GDM1 (cell line): ENCODE measurements at regions not wholly inside any gene's neighbourhood (a gene's known extent, or its start where the extent isn't known, plus 50 kb on each side); places are given as distances from the start of the nearest gene placed in this dataset.

Source experiments
- DNase-seq: peaks from one replicate; lab custom pipeline; 2025; lab: John Stamatoyannopoulos, UW

DNA sequence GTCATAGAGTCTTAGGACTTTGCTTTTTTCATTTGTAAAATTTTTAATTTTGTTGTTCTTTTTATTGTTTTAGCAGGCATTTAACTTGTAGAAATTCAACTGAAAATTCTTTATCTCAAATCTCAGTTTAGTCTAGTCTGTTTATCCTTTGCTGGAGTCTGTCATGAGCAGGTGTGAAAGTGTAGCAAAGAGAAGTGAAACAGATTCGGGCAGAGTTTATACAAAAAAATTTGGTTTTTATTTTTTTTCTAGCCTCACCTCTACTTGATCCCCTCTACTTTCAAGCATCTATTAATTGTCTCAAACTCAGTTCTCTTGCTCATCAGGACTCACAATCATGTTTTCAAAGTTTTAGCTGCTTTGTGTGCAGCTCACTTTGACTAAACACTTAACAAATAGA, 655.2 kb downstream of the HDGFL1 start:
- no peak for DNase-seq

DNA sequence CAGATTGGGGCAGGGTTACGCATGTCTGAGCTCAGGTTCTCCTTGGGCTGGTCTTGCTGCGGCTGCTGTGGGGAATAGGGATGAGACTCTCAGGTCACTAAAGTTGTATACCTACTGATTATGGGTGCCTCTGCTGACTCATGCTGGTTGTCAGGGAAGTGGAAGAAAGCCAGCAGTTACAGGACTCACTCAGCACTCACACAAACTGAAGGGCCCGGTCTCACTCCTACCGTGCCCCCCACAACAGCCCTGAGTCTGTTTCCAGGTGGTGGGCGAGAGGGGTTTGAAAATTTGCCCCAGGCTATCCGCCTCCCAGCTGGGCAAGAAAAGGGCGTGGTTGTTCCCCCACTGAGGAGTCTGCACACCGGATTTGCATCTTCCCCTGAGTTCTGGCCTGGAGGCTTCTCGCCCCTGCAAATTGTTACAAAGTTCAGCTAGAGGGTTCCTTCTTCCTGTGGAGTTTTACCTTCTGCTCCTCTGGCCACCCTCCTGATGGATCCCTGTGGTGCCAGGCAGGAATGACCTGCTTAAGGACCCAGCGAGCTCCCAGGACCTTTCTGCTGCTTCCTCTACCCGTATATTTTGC, 659.2 kb downstream of the HDGFL1 start:
- DNase-seq, result no peak

DNA sequence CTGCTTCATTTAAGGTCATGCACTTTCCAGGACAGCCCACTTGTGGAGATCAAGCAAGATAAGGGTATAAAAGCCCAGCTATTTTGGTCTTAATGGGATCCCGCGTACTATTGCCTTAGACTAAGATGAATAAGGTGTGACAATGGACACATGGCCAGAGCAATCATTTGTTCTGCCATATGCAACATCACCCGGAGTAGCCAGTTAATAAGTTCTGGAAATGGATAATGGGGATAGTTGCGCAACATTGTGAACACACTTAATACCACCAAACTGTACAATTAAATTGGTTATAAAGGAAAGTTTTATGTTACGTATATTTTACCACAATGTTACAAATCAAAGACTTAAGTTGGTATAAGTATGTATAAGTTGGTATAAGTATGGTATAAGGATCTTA, 674.5 kb downstream of the HDGFL1 start:
- no peak for DNase-seq

DNA sequence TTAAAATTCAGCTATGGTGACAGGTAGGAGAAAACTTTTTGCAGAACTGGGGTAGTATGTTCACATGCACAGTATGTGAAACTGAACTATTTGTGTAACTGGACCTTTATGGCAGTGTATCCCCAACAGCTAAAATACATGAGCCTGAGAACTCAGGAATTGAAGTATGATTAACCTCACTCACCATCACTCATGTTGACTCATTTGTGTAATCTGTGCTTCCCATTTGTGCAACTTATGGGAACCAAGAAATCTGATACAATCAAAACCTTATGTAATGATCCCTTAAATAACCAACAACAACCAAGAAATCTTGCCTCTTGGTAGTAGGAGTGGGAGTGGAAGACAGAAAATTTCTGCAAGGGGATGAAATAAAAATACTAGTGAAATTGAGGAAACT, 674.9 kb downstream of the HDGFL1 start:
- DNase-seq, result no peak

DNA sequence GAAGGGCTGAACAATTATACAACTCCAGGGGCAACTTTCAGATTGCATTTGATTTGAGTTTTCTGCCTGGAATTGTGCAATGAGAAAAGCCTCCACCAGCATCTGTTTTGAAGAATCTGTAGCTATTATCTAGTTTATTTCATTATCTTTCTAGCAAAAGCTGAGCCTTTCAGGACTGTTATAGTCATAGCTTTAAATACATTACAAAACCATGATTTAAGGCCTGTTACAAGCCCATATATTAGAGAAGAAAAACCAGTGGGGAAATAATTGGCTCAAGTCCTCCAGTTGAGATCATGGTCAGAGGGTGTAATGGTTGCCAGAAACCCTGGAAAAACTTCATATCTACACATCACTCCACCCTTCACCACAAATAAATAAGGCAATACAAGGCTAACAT, 676.2 kb downstream of the HDGFL1 start:
- no peak for DNase-seq

DNA sequence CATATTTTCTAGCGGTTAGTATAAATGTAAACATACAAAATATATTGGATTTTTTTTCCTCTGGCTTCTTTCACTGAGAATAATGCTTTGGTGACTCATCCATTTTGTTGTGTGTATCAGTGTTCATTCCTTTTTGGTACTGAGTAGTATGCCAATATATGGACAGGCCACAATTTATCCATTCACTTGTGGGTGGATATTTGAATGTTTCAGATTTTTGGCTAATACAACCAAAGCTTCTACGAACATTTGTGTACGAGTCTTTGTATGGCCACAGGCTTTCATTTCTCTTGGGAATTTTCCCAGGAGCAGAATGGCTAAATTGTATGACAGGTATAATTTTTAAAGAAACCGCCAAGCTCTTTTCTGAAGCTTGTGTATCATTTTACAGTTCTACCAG, 677.5 kb downstream of the HDGFL1 start:
- DNase-seq, result no peak

DNA sequence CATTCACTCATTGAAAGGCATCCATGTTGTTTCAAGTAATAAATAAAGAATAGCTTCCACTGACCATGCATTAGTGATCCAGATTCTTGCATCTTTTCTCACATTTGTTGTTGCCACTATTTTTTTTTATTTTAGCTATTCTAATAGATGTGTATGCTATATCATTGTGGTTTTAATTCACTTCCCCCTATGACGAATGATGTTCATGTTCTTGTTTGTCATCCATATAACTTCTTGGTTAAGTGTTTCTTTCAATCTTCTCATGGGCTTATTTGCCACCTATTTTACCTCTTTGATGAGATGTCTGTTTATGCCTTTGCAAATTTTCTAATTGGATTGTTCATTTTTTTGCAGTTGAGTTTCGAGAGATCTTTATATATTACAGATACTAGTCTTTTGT, 681.2 kb downstream of the HDGFL1 start:
- no peak for DNase-seq

DNA sequence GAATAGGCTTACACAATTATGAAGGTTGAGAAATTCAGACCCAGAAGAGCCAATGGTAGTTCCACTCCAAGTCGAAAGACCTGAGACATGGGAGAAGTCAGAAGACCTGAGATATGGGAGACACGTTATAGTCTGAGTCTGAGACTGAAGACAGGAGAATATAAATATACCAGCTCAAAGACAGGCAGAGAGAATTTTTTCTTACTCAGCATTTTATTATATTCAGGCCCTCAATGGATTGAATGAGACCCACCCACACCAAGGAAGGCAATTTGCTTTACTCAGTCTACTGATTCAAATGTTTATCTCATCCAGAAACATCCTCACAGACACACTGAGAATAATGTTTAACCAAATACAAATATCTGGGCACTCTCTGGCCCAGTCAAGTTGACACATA, 693.5 kb downstream of the HDGFL1 start:
- no peak for DNase-seq

DNA sequence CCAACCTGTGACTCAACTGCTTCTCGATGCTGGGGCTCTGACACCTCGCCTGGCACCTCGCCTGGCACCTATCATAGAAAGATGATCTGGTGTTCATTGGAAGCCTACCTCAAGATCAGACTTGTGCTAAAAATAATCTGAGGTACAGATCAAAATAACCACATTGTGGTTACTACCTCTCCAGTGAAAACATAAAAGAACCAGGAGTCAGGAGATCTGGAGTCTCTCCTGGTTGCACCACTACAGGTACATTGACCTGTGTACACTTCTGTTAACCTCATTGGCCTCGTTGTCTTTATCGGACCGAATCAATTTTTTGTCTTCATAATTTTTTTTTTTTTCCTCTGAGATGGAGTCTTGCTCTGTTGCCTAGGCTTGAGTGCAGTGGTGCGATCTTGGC, 695.9 kb downstream of the HDGFL1 start:
- no peak for DNase-seq

DNA sequence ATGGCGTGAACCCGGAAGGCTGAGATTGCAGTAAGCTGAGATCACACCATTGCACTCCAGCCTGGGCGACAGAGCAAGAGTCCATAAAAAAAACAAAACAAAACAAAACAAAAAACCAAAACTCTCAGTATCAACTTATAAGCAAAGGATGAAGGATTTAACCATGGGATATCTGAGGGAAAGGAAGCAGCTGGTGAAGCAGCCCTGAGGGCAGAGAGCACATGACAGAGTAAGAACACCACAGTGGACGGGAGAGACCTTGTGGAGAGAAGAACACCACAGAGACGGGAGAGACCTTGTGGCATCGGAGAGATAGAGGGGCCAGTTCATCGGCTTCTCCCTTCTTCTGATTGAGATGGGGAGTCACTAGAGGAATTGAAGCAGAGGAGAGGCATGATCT, 697.2 kb downstream of the HDGFL1 start:
- no peak for DNase-seq

DNA sequence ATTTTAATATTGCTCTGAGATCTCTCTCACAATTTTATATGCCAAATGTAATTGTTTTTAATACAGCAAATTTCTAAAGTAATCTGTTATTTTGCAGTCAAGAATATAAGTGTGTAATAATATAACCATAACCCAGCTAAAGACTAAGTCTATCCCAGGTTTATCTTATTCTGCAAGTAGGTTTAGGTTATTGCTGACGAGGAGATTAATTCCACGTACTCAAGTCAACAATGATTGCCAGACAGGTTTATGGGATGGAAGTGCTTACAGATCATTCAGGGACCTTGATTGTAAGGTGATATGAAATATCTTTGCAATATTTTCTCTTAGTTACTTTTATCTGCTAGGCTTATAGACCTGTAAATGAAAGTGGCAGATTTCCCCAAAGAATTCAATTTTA, 698.3 kb downstream of the HDGFL1 start:
- DNase-seq, result no peak

DNA sequence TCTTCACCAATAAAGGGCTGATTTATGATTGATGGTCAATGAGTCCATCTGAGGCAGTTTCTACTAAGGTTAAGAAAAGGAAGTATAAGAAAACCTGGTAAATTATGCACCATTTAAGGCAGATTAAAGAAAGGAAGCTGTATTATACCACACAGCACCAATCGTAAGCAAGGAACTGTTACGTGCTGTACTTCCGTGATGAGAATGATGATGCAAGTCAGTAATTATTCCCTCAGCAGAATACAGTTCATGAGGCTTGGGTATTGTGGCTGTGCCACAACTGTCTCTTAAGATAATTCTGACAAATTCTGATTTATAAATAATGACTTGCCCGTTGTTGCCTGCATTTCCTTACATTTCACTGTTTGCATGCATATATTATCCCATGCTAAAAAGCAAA, 699.0 kb downstream of the HDGFL1 start:
- no peak for DNase-seq

DNA sequence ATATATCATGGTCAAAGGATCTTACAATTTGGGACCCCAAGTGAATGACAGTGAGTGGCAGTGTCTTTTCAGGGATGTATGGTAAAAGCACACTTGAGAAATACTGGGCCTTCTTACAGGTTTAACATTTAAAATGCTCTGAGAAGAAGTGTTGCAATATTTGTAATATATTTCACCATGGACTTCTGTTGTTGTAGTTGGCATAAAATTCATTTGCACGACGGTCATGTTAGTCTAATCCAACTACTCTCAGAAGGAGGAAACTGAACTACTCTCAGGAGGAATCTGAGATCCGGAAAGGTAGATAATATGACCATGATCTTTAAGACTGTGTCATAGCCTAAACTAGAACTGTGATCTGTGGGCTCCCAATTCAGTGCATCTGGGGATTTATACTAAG, 700.1 kb downstream of the HDGFL1 start:
- no peak for DNase-seq

DNA sequence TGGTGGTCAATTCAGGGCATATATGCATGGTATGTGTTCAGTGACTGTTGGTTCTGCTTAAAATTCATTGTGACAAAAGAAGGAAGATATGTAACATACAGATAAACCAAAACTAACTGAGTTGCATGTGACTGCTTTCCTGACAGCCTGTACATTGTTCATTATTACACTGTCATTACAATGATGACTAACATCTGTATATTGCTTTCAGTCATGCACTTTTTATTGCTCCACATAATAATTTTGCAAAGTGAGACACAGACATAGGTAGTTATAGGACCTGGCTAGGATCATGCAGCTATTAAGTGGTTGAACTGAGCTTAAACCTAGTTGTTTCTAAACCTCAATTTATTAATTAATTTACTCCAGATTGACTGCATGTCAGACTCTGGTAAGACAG, 703.2 kb downstream of the HDGFL1 start:
- DNase-seq, result no peak

DNA sequence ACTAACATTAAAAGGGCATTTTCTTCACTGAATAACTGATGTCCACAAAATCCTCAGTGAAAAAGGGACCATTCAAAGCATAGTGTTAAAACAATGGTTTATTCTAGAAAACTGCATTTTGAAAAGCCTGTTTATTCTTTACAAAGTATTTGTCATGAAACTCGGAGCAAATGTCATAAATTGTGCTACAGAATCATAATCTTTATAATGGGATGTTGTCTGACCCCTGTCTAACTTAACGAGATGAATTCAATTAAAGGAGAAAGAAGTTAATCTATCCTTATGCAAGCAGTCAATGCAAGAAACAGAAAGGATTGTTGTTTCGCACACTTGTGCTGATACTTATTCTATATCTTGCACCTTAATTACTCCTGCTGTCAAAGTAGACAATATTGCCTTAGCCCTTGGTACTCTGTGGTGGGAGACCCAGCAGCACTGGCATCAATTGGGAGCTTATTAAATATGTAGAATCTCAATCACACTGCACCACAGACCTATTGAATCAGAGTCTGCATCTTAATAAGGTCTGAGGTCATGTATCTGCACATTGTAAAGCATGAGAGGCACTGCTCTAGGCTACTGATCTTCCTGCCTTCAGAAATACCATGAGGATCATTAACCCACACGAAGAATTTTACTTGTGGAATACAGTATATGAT, 708.3 kb downstream of the HDGFL1 start:
- DNase-seq, result no peak

DNA sequence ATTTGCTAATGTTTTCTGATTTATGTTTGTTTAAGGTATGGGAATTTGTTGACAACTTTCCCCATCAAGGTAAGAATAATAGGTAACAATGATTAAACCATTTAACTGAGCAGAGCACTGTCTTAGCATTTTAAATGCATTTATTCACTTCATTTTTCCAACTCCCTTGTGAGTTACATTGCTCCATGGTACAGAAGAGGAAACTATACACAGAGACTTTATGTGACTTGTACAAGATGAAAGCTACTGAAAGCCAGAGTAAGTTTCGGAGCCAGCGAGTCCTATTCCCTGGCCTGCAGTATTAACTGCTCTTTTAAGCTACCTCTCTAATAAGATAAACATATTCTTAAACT, 708.8 kb downstream of the HDGFL1 start:
- DNase-seq, result no peak

DNA sequence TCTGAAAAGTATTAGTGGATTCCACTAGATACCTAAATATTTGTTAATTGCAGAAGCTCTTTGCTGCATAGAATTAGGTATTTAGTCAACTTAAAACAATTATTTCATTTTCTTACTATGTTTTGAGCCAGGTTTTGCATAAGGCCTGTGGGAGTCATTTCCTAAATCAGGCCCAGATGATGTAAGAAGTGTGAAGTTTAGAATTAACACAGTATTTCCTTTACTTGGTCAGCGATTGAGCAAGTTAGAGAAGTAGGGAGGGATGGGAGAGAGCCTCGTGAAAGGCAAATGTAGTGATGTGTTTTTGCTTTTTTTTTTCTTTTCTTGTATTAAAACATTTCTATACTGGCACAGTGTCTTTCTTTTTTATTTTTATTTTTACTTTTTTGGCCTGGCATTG, 711.1 kb downstream of the HDGFL1 start:
- no peak for DNase-seq

DNA sequence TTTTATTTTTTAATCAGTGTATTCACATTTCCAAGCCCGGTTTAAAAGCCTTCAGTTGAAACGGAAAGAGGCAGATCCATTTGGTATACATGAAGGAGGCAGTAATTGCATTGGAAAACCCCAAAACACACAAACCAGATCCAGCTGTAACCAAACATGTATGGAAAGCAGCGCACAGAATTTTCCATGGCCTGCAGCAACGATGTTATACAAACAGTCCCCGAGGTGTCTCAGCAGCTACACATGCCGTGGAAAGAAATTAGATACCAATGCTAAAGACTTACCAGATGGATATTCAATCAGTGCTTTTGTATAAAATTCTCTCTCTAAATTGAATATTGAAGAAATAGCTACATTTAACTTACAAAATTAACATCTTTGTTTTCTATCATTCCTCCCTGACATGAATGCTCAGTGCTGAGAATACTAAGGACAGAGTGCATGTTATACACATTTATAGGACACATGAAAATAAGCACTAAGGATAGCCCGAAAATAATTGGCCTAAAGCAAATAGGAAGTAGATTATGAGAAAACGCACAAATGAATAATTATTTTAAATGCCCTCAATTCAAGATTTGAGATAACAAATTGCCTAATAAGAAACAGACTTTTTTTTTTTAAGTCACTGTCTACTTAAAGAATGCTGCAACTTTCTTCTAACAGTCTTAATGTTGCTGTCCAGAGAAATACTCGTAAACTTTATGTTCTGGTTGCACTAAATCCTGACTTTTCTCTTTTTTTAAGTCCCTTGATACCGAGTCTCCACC, 713.1 kb downstream of the HDGFL1 start:
- no peak for DNase-seq

DNA sequence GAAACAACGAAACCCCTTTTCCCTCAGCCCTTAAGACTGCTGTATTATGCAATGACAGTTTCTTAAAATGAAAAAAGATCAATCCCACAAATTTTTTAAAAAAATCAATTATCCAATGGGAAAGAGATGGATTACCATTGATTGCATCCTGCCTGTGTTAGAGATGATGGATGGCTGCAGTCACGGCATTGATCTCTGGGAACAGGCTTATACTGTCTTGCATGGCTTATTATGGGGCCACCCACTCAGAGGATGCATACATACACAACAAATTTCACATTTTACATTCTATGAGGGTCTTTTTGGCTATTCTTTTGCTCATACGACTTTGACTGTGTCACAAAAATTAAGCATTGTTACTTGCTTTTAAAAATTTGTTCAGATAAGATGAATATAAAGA, 724.3 kb downstream of the HDGFL1 start:
- DNase-seq, result no peak

DNA sequence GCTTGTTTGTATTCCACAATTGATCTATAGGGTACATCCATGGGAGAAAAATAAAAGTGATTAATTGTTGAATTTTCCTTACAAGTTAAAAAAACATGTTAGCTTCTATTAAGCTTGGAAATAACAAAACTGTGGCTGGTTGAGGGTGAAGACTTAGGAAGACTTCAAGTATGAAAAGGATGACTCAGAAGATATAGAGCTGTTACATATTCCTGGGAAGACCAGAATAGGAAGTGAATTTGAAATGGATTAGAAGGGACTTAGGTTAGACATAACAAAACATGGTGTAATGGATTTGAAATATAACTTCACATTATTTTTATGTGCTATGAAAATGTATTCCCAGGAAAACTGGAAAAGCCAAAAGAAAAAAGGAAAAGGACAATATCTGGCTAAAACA, 732.2 kb downstream of the HDGFL1 start:
- DNase-seq, result no peak

DNA sequence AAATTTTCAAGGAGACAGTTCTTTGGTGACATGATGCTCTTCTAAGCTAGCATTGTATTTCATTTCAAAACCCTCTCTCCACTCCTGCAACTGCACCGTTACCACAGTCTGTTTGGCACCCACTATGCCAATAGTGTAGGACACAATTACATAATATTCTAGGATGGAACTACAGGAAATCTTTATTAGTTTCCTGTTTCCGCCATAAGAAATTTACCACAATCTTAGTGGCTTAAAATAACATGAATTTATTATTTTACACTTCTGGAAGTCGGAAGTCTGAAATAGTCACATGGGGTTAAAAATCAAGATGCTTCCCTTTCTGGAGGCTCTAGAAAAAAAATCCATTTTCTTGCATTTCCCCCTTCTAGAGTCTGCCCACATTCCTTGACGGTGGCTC, 733.1 kb downstream of the HDGFL1 start:
- DNase-seq, result no peak

DNA sequence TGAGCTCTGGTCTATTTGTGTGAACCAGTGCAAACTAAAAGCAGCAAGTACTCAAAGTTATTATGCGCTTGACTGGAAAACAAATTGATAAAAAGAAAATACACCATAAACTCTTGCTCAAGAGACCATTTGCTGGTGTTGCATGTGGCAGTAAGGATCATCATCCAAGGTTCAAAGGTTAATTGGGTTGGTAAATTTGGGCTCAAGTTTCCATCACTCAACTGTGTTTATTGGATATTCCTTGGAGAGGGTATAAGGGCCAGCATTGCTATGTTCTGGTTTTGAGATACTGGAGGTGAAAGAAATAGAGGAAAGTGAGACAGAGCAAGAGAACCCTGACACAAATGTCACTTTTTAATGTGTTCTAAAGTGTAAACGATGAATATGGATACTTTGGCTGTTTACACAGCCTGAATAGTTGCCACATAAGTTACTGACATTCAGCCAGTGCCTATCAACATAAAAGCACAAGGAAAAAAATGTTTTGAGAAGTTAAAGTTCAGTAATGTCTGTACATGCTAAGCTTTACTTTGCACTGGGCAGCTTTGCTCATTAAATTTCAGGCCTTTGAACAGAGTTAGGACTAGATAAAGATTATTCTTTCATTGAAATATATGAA, 736.1 kb downstream of the HDGFL1 start:
- DNase-seq, result no peak

DNA sequence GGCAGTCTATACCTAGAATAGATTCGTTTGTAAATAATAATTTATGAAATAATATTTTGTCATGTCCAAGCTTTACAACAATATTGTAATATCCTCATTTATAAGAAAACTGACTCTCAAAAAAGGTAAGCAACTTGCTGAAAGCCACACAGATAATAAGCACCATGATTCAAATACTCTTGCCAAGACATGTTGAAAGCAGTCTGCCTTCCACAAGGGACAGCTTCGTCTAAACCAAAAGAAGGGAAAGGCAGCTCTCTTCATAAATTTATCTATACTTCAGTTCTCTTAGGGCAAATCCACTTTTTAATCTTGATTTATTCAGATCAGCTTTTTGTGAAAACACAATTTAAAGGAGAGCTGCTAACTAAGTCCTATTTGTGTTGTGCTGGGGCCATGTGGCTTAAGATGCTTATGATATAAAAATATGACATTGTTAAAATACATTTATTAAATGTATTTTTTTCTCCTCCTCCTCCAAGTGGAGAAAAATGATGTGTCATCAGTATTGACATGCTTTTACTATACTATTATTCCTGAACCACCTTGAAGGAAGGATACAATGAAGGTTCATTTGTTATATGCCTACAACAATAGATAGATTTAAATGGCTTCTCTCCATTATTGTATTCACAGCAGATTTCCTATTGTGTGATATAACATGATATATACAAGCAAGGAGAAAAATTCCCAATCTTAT, 737.0 kb downstream of the HDGFL1 start:
- DNase-seq, result no peak
